HuH-7.5 (cell line): ENCODE measurements at regions not wholly inside any gene's neighbourhood (a gene's known extent, or its start where the extent isn't known, plus 50 kb on each side); places are given as distances from the start of the nearest gene placed in this dataset.
"Not testable (repeated sequence)": the region's sequence is repeated elsewhere in the genome, so short reads cannot be mapped to it uniquely, and the experiment has no call there.

Experiments
- DNase-seq: peaks from one replicate; pipeline ENCODE4 v3.0.0; 2011; ENCODE audit warnings: low spot score

DNA sequence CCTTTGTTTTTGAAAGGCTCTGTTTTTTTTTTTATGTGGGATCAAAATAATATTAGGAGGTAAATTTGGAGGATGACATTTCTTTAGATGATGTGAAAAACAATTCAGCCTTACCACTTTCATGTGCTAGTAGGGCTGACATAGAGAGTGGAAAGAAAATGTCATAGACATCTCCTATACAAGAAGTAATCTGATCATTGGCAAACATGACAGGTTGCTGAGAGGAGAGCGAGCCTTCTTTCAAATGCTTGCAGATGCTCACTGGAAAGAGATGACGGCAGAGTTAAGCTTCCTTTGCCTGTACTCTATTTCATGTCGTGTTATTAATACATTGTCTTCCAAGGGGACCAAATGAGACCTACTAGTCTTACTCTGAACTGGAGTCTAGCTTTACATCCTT, 160.1 kb upstream of the DAP start:
- DNase-seq, result no peak

DNA sequence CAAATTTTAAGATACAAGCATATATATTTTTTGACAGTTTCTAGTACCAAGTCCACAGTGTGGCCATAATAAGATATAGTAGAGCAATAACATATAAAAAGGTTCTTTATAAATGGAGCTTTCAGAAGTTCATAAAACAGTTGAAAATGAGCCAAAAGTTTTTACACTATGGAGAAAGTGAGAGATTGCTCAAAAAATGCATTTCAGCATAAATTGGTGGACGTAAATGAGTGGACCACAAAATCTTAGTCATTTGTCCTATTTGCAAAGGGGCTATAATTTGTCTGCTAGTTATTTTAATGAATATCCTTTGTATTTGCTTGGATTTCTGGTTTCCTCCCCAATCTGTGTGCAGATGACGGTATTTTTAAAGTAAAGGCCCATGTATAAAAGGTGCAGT, 159.4 kb upstream of the DAP start:
- DNase-seq, result no peak

GRCh38 chr5:10914741-10915480, 153.9 kb upstream of the DAP start:
- DNase-seq, result no peak

DNA sequence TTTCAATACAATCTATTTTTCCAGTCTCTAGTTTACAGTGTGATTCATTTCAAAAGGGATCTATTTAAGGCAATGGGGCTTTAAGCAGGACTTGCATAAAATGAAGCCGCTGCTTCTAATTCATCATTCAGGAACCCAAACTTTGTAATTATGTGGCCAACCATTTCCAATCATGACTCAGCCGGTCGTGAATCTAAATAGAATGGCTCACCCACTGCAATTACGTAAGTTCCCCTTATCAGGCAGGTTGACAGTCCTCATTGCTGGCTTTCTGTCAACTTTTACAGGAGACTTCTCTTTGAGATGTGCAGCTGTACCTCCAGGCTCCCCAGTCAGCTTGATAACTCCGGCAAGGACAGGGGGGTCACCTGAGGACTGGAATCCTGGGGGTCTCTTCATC, 152.8 kb upstream of the DAP start:
- peak; percentile 26 for DNase-seq

DNA sequence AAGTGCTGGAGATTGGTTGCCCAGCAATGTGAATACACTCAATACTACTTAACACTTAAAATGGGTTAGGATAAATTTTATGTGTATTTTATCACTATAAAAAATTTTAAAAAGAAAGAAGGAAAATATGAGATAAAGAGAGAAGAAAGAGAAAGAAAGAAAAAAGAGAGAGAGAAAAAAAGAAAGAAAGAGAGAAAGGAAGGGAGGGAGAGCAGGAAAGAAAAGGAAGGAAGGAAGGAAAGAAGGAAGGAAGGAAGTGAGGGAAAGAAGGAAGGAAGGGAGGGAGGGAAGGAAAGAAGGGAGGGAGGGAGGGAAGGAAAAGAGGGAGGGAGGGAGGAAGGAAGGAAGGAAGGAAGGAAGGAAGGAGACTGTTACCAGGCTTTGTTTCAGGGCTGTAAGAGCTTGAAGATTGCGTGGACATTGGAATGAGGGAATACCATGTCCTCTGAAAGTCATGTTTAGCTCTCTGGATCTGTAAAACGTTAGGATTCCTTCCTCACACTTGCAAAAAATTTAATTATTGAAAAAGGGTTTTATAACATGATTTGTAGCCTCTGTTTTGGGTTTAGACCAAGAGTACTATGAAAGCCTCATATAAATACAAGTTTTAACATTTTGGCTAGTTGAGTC, 152.3 kb upstream of the DAP start:
- DNase-seq, result no peak

- no peak for DNase-seq
Observed at GRCh38 chr5:10912435-10912834, 151.4 kb upstream of the DAP start.

- DNase-seq, result no peak
Observed at GRCh38 chr5:10910261-10910660, 149.2 kb upstream of the DAP start.

GRCh38 chr5:10904862-10905432, 143.9 kb upstream of the DAP start:
- DNase-seq, result no peak

DNA sequence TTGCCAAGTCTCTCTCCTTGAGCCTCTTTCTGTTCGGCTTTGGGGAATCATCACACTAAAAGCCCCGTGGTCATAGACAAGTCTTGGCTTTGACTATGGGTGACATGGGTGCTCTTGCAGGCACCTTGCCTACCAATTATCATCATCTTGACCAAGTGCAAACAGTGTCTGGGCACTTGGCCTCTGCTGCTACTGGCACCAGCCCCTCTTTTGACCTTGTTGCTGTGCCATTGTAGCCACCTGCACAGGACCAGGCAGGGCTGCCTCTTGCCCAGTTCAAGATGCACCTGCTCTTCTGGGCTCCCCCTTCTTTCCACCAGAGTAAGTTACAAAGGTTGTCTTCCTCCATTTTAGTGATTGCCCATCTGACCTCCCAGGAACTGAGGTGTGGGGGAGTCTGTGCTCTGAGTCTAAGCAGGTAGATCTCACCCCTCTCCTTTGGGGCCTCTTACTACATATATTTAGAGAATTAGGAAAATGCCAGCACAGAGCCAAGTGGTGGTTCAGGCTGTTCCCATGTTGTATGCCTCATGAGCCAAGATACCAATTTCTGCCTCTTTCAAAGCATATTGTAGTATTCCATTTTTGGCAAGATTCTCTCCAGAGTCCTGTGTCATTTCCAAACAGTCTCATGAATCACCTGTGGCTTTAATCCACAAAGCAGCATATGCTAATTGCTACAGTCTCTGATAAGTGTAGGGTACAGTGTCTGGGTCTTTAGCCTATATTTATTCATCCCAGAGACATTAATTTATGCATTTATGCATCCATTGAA, 142.9 kb upstream of the DAP start:
- no peak for DNase-seq

- DNase-seq, result no peak
Observed at GRCh38 chr5:10902145-10902544, 141.1 kb upstream of the DAP start.

GRCh38 chr5:10898514-10898913, 137.5 kb upstream of the DAP start:
- DNase-seq, result no peak

DNA sequence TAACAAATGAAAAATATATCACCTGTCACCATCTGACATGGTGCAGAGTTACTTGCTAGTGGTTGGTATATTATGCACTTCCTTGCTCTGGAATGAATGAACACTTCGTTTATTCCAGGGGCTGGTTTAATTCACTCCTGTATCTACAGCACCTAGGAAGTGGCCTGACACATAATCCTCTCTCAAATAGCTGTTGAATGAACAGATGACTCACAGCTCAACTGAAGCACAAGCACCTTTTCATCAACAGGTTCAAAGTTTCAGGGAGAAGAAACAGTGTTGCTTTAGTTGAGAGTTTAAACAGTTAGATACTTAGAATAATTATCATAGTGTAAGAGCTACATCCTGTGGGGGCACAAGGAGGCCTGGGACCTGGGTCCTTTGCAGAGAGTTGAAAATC, 135.0 kb upstream of the DAP start:
- no peak for DNase-seq

- no peak for DNase-seq
Observed at GRCh38 chr5:10894445-10895054, 133.5 kb upstream of the DAP start.

DNA sequence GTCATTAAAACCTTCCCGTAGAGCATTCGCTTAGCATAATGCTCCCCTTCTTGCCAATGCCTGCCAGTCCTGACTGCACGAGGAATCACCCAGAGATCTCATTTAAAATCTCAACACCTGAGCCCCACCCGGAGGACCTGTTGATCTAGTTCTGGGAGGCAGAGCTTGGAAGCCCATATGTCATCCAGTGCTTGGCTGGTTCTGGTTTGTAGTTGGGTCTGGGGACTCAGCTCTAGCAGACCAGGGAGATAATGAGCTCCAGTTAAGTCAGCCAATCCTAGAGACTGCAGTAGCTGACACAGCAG, 131.8 kb upstream of the DAP start:
- no peak for DNase-seq

GRCh38 chr5:10892147-10892910, 131.3 kb upstream of the DAP start:
- DNase-seq, result no peak

DNA sequence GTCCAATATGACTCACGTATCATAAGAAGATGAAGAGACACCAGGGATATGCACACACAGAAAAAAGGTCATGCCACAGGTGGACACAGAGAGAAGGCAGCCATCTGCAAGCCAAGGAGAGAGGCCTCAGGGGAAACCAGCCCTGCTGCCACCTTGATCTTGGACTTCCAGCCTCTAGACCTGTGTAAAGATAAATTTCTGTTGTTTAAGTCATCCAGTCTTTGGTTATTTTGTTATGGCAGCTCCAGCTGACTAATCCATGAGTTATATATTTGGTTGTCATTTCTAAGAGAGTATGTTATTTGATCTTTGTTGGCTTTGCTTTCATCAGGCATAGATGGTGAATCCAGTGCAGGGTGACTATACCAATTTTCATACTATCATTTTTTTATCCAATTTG, 130.2 kb upstream of the DAP start:
- no peak for DNase-seq

DNA sequence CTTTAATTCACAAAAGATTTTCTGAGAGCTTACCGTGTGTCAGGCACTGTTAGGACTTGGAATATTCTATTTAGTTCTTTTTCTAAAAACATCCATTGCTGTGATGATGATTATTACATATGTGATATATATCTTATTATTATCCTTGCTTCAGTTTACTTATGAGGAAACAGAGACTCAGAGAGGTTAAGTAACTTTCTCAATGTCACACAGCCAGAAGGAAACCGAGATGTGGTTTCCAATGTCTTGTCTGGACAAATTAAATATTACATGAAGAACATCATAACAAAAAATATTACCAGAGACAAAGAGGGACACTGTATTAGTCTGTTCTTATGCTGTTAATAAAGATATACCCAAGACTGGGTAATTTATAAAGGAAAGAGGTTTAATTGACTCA, 125.5 kb upstream of the DAP start:
- no peak for DNase-seq

DNA sequence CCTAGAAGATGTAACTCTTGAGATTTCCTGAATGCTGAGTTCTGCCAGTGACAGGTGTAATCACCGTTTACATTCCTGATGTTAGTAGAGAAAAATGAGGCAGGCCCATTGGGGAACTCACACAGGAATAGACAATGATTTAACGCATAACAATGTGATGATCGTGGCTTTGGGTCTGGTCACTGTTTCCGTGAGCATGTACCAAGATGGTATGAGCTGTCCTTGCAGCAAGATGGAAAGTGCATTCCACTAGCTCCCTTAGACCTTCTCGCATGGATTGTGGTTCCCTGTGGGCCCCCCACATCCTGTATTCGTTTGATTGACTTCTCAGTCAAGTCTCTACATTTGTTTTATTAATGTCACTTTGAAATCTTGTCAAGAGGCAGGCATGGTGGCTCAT, 124.0 kb upstream of the DAP start:
- no peak for DNase-seq

DNA sequence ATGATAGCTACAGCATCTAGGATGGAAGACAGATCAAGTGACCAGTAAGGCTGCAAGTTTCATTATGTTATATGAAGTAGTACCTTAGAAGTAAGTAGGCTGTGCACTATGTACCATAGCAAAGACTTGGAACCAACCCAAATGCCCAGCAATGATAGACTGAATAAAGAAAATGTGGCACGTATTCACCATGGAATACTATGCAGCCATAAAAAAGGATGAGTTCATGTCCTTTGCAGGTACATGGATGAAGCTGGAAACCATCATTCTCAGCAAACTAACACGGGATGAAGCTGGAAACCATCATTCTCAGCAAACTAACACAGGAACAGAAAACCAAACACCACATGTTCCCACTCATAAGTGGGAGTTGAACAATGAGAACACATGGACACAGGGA, 122.9 kb upstream of the DAP start:
- DNase-seq, result not testable (repeated sequence)

- no peak for DNase-seq
Observed at GRCh38 chr5:10880934-10881333, 119.9 kb upstream of the DAP start.

- not testable (repeated sequence) for DNase-seq
Observed at GRCh38 chr5:10876996-10877395, 116.0 kb upstream of the DAP start.
